WTC11 (cell line): ENCODE measurements at regions not wholly inside any gene's neighbourhood (a gene's known extent, or its start where the extent isn't known, plus 50 kb on each side); places are given as distances from the start of the nearest gene placed in this dataset.

Experiments
- ATAC-seq: fragments of 200-7000 bp; cut with Tn5 transposase; 2 replicates; pipeline ENCODE4 v1.10.0; 2021; ENCODE audit warnings: mild to moderate bottlenecking, moderate library complexity
- CTCF ChIA-PET: fragments of 300-600 bp; sonication (Branson Sonifier 250); formaldehyde crosslinking; loops from one replicate; lab custom pipeline; 2021; ENCODE audit warnings: antibody characterized with exemption; lab: Charles Lee
- POLR2A ChIA-PET: fragments of 350-600 bp; sonication (Branson Sonifier 250); formaldehyde crosslinking; loops from one replicate; lab custom pipeline; 2021; ENCODE audit warnings: antibody characterized with exemption; lab: Charles Lee
- DNase-seq: peaks from one replicate; pipeline ENCODE4 v3.0.0; 2021; ENCODE audit warnings: low spot score
- H3K27ac Mint-ChIP-seq: 2 replicates; pipeline ENCODE4 v1.8.0; 2021; ENCODE audit warnings: mixed read lengths
- H3K27me3 Mint-ChIP-seq: 2 replicates; pipeline ENCODE4 v1.8.0; 2021; ENCODE audit warnings: low read depth, mild to moderate bottlenecking, moderate library complexity, mixed read lengths
- H3K36me3 Mint-ChIP-seq: 2 replicates; pipeline ENCODE4 v1.8.0; 2021; ENCODE audit warnings: mixed read lengths
- H3K4me1 Mint-ChIP-seq: 2 replicates; pipeline ENCODE4 v1.8.0; 2022; ENCODE audit warnings: mixed read lengths
- H3K4me3 Mint-ChIP-seq: 2 replicates; pipeline ENCODE4 v1.8.0; 2021; ENCODE audit warnings: mild to moderate bottlenecking, moderate library complexity, mixed read lengths
- H3K9me3 Mint-ChIP-seq: 2 replicates; pipeline ENCODE4 v1.8.0; 2021; ENCODE audit warnings: mixed read lengths
- ATF1 ChIP-seq: sonication (generic); formaldehyde crosslinking; IDR thresholded peaks from 2 replicates; pipeline ENCODE4 v1.8.1; 2023; ENCODE audit warnings: mild to moderate bottlenecking, moderate library complexity, missing genetic modification reagents
- ELF4 ChIP-seq: sonication (generic); formaldehyde crosslinking; IDR thresholded peaks from 2 replicates; pipeline ENCODE4 v1.8.1; 2022; ENCODE audit warnings: low read depth, mild to moderate bottlenecking, moderate library complexity, missing genetic modification reagents
- ETV6 ChIP-seq: sonication (generic); formaldehyde crosslinking; IDR thresholded peaks from 2 replicates; pipeline ENCODE4 v1.8.1; 2022; ENCODE audit warnings: mild to moderate bottlenecking, missing genetic modification reagents
- FOXJ3 ChIP-seq: sonication (generic); formaldehyde crosslinking; IDR thresholded peaks from 2 replicates; pipeline ENCODE4 v1.9.0; 2021; ENCODE audit warnings: missing genetic modification reagents, mild to moderate bottlenecking, borderline replicate concordance
- FOXK1 ChIP-seq: sonication (generic); formaldehyde crosslinking; IDR thresholded peaks from 2 replicates; pipeline ENCODE4 v1.8.0; 2022; ENCODE audit warnings: mild to moderate bottlenecking, moderate library complexity, missing genetic modification reagents
- NR1H2 ChIP-seq: sonication (generic); formaldehyde crosslinking; IDR thresholded peaks from 2 replicates; pipeline ENCODE4 v1.9.0; 2021; ENCODE audit warnings: mild to moderate bottlenecking, moderate library complexity, missing genetic modification reagents
- NR3C1 ChIP-seq: sonication (generic); formaldehyde crosslinking; conservative IDR thresholded peaks from 2 replicates; pipeline ENCODE4 v1.8.1; 2023; ENCODE audit warnings: low read depth, mild to moderate bottlenecking, missing genetic modification reagents
- SMAD3 ChIP-seq: sonication (generic); formaldehyde crosslinking; IDR thresholded peaks from 2 replicates; pipeline ENCODE4 v1.8.0; 2022; ENCODE audit warnings: missing genetic modification reagents, mild to moderate bottlenecking, borderline replicate concordance
- TF ChIP-seq, protein P1 (sequence below): sonication (generic); formaldehyde crosslinking; IDR thresholded peaks from 2 replicates; pipeline ENCODE4 v1.8.1; 2022; ENCODE audit warnings: low read depth, mild to moderate bottlenecking, moderate library complexity, missing genetic modification reagents, borderline replicate concordance
- TF ChIP-seq, protein P2 (sequence below): sonication (generic); formaldehyde crosslinking; IDR thresholded peaks from 2 replicates; pipeline ENCODE4 v1.8.0; 2023; ENCODE audit warnings: missing genetic modification reagents
- TF ChIP-seq, protein P3 (sequence below): sonication (generic); formaldehyde crosslinking; IDR thresholded peaks from 2 replicates; pipeline ENCODE4 v1.8.1; 2023; ENCODE audit warnings: mild to moderate bottlenecking, missing genetic modification reagents, moderate library complexity
- TF ChIP-seq, protein P4 (sequence below): fragments of 250-450 bp; sonication (Bioruptor Pico); IDR thresholded peaks from 2 replicates; pipeline ENCODE4 v1.9.0; 2021; ENCODE audit warnings: mild to moderate bottlenecking, borderline replicate concordance
- TF ChIP-seq, protein P5 (sequence below): sonication (generic); formaldehyde crosslinking; IDR thresholded peaks from 2 replicates; pipeline ENCODE4 v1.8.1; 2023; ENCODE audit warnings: mild to moderate bottlenecking, missing genetic modification reagents, moderate library complexity
- TF ChIP-seq, protein P6 (sequence below): sonication (generic); formaldehyde crosslinking; IDR thresholded peaks from 2 replicates; pipeline ENCODE4 v1.8.1; 2023; ENCODE audit warnings: mild to moderate bottlenecking, missing genetic modification reagents, borderline replicate concordance

DNA sequence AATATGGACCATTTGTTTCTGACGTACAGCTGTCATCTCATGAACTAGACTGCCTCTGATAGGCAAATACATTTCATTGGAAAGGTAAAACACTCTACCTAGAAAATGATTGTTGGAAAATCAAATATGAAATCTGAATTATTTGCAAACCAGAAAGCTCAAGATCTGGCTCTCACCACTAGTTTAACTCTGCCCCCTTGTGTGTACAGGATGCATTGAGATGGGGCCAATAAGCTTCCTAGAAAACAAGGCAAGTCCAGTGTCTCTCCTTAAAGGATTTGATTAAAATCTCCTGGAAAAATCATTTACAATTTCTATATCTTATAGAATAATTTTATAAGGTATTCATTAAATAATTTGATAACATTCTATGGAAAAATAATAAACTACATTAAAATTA lies 311.9 kb upstream of the ANKH start:
- TF ChIP-seq FOXJ3 (CRISPR knock-in tag) (no peak), SMAD3 (CRISPR knock-in tag) (no peak), ELF4 (CRISPR knock-in tag) (no peak), ATF1 (CRISPR knock-in tag) (no peak), ETV6 (CRISPR knock-in tag) (no peak), NR3C1 (CRISPR knock-in tag) (no peak), FOXK1 (no peak), NR1H2 (CRISPR knock-in tag) (no peak)
- TF ChIP-seq, protein P1, sequence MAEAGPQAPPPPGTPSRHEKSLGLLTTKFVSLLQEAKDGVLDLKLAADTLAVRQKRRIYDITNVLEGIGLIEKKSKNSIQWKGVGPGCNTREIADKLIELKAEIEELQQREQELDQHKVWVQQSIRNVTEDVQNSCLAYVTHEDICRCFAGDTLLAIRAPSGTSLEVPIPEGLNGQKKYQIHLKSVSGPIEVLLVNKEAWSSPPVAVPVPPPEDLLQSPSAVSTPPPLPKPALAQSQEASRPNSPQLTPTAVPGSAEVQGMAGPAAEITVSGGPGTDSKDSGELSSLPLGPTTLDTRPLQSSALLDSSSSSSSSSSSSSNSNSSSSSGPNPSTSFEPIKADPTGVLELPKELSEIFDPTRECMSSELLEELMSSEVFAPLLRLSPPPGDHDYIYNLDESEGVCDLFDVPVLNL (CRISPR knock-in tag): no peak
- TF ChIP-seq, protein P2, sequence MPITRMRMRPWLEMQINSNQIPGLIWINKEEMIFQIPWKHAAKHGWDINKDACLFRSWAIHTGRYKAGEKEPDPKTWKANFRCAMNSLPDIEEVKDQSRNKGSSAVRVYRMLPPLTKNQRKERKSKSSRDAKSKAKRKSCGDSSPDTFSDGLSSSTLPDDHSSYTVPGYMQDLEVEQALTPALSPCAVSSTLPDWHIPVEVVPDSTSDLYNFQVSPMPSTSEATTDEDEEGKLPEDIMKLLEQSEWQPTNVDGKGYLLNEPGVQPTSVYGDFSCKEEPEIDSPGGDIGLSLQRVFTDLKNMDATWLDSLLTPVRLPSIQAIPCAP (CRISPR knock-in tag): no peak
- TF ChIP-seq, protein P3, sequence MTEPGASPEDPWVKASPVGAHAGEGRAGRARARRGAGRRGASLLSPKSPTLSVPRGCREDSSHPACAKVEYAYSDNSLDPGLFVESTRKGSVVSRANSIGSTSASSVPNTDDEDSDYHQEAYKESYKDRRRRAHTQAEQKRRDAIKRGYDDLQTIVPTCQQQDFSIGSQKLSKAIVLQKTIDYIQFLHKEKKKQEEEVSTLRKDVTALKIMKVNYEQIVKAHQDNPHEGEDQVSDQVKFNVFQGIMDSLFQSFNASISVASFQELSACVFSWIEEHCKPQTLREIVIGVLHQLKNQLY: no peak
- TF ChIP-seq, protein P4, sequence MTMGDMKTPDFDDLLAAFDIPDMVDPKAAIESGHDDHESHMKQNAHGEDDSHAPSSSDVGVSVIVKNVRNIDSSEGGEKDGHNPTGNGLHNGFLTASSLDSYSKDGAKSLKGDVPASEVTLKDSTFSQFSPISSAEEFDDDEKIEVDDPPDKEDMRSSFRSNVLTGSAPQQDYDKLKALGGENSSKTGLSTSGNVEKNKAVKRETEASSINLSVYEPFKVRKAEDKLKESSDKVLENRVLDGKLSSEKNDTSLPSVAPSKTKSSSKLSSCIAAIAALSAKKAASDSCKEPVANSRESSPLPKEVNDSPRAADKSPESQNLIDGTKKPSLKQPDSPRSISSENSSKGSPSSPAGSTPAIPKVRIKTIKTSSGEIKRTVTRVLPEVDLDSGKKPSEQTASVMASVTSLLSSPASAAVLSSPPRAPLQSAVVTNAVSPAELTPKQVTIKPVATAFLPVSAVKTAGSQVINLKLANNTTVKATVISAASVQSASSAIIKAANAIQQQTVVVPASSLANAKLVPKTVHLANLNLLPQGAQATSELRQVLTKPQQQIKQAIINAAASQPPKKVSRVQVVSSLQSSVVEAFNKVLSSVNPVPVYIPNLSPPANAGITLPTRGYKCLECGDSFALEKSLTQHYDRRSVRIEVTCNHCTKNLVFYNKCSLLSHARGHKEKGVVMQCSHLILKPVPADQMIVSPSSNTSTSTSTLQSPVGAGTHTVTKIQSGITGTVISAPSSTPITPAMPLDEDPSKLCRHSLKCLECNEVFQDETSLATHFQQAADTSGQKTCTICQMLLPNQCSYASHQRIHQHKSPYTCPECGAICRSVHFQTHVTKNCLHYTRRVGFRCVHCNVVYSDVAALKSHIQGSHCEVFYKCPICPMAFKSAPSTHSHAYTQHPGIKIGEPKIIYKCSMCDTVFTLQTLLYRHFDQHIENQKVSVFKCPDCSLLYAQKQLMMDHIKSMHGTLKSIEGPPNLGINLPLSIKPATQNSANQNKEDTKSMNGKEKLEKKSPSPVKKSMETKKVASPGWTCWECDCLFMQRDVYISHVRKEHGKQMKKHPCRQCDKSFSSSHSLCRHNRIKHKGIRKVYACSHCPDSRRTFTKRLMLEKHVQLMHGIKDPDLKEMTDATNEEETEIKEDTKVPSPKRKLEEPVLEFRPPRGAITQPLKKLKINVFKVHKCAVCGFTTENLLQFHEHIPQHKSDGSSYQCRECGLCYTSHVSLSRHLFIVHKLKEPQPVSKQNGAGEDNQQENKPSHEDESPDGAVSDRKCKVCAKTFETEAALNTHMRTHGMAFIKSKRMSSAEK: no peak
- TF ChIP-seq, protein P5, sequence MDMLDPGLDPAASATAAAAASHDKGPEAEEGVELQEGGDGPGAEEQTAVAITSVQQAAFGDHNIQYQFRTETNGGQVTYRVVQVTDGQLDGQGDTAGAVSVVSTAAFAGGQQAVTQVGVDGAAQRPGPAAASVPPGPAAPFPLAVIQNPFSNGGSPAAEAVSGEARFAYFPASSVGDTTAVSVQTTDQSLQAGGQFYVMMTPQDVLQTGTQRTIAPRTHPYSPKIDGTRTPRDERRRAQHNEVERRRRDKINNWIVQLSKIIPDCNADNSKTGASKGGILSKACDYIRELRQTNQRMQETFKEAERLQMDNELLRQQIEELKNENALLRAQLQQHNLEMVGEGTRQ (CRISPR knock-in tag): no peak
- TF ChIP-seq, protein P6, sequence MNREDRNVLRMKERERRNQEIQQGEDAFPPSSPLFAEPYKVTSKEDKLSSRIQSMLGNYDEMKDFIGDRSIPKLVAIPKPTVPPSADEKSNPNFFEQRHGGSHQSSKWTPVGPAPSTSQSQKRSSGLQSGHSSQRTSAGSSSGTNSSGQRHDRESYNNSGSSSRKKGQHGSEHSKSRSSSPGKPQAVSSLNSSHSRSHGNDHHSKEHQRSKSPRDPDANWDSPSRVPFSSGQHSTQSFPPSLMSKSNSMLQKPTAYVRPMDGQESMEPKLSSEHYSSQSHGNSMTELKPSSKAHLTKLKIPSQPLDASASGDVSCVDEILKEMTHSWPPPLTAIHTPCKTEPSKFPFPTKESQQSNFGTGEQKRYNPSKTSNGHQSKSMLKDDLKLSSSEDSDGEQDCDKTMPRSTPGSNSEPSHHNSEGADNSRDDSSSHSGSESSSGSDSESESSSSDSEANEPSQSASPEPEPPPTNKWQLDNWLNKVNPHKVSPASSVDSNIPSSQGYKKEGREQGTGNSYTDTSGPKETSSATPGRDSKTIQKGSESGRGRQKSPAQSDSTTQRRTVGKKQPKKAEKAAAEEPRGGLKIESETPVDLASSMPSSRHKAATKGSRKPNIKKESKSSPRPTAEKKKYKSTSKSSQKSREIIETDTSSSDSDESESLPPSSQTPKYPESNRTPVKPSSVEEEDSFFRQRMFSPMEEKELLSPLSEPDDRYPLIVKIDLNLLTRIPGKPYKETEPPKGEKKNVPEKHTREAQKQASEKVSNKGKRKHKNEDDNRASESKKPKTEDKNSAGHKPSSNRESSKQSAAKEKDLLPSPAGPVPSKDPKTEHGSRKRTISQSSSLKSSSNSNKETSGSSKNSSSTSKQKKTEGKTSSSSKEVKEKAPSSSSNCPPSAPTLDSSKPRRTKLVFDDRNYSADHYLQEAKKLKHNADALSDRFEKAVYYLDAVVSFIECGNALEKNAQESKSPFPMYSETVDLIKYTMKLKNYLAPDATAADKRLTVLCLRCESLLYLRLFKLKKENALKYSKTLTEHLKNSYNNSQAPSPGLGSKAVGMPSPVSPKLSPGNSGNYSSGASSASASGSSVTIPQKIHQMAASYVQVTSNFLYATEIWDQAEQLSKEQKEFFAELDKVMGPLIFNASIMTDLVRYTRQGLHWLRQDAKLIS (CRISPR knock-in tag): no peak
- POLR2A ChIA-PET: no interaction called here
- no peak overlapping the region for H3K4me3 Mint-ChIP-seq

More for the DNA sequence above, 311.9 kb upstream of the ANKH start:
- Mint-ChIP-seq H3K27ac (no peak overlapping the region), H3K9me3 (peaks cover 4% of the 10 kb centered on the region; the same call in 1 of the 2 replicates), H3K27me3 (no peaks in the 10 kb centered on the region), H3K36me3 (no peaks in the 10 kb centered on the region), H3K4me1 (no peaks in the 10 kb centered on the region; the same call in 1 of the 2 replicates)
- CTCF ChIA-PET: interaction anchor here (0.9 to 1.6 kb wide), 6 partner anchors 39 to 498 kb away, joined by 3 to 53 read pairs (median 4); no protein-coding TSS in a partner anchor
- ATAC-seq (0 out of 2 replicates have a peak, but pooled peaks have one; percentile 32), DNase-seq (no peak)
